A673 (cell line): ENCODE measurements at regions not wholly inside any gene's neighbourhood (a gene's known extent, or its start where the extent isn't known, plus 50 kb on each side); places are given as distances from the start of the nearest gene placed in this dataset.

Experiments used
- BruUV-seq: library from RNA; stranded (reverse); fragments of 400-500 nt; replicated peaks from 2 replicates; lab custom pipeline; 2021; lab: Mats Ljungman, UMichigan
- CTCF ChIA-PET: fragments of 300-600 bp; sonication (Branson Sonifier 250); formaldehyde crosslinking; loops from one replicate; lab custom pipeline; 2022; ENCODE audit warnings: antibody characterized with exemption; lab: Charles Lee
- POLR2A ChIA-PET: fragments of 300-600 bp; sonication (Branson Sonifier 250); formaldehyde crosslinking; loops from one replicate; lab custom pipeline; 2022; ENCODE audit warnings: antibody characterized with exemption; ENCODE audit not compliant: low non-redundant PET; lab: Charles Lee
- DNase-seq: peaks from one replicate; pipeline ENCODE4 v3.0.0-alpha.2; 2015; ENCODE audit warnings: low spot score
- H3K27ac ChIP-seq: fragments of 200-600 bp; sonication (generic); 2 replicates; pipeline ENCODE4 v1.5.1; 2016; ENCODE audit warnings: mixed run types, low read depth, mild to moderate bottlenecking, mixed read lengths, antibody characterized with exemption, low read length; ENCODE audit not compliant: poor library complexity, severe bottlenecking
- H3K27me3 ChIP-seq: fragments of 200-600 bp; sonication (generic); replicated peaks from 2 replicates; pipeline ENCODE4 v1.6.1; 2017; ENCODE audit warnings: mixed run types, low read depth, mild to moderate bottlenecking, mixed read lengths, antibody characterized with exemption, low read length; ENCODE audit not compliant: insufficient read depth, poor library complexity
- H3K36me3 ChIP-seq: fragments of 200-600 bp; sonication (generic); 2 replicates; pipeline ENCODE4 v1.6.1; 2016; ENCODE audit warnings: mixed run types, mild to moderate bottlenecking, mixed read lengths, antibody characterized with exemption, low read length; ENCODE audit not compliant: insufficient read depth, poor library complexity, severe bottlenecking
- H3K4me1 ChIP-seq: fragments of 200-600 bp; sonication (generic); 2 replicates; pipeline ENCODE4 v1.6.1; 2017; ENCODE audit warnings: mixed run types, mild to moderate bottlenecking, mixed read lengths, antibody characterized with exemption, low read length; ENCODE audit not compliant: insufficient read depth, poor library complexity, severe bottlenecking
- H3K4me3 ChIP-seq: fragments of 200-600 bp; sonication (generic); 2 replicates; pipeline ENCODE4 v1.5.1; 2016; ENCODE audit warnings: low read depth, mixed run types, mild to moderate bottlenecking, mixed read lengths, low read length; ENCODE audit not compliant: poor library complexity, severe bottlenecking
- H3K9me3 ChIP-seq: fragments of 200-600 bp; sonication (generic); 2 replicates; pipeline ENCODE4 v1.6.1; 2016; ENCODE audit warnings: mixed run types, low read depth, mild to moderate bottlenecking, mixed read lengths, antibody characterized with exemption, low read length; ENCODE audit not compliant: poor library complexity, severe bottlenecking
- CTCF ChIP-seq: fragments of 300-800, 200-600 bp; sonication (generic); conservative IDR thresholded peaks from 2 replicates; pipeline ENCODE4 v1.5.1; 2017; ENCODE audit warnings: low read depth, mild to moderate bottlenecking, antibody characterized with exemption, low read length, moderate library complexity, mixed read lengths
- EZH2 ChIP-seq: fragments of 200-600 bp; sonication (generic); IDR thresholded peaks from 2 replicates; pipeline ENCODE4 v1.6.1; 2017; ENCODE audit warnings: borderline replicate concordance, low read depth, mild to moderate bottlenecking, mixed read lengths, antibody characterized with exemption, low read length; ENCODE audit not compliant: poor library complexity, severe bottlenecking
- intact Hi-C: fragments of 100-400 bp; cut with micrococcal nuclease; formaldehyde crosslinking; loops from one replicate; pipeline ENCODE4 v1.10.0; 2022; ENCODE audit not compliant: unreplicated experiment

GRCh38 chr2:833180-833579 is 117.5 kb upstream of the SNTG2 start:
- no peaks in the 10 kb centered on the region for H3K9me3 ChIP-seq
- ChIA-PET POLR2A (no interaction called here), CTCF (no interaction called here)
- H3K27ac ChIP-seq, result no peak overlapping the region
- no TSS peak for BruUV-seq
- H3K36me3 ChIP-seq, result no peaks in the 10 kb centered on the region
- no peak for DNase-seq
- intact Hi-C loops, result no loop called here
- TF ChIP-seq EZH2 (no peak), CTCF (no peak)
- H3K4me1 ChIP-seq, result no peaks in the 10 kb centered on the region
- no peaks in the 10 kb centered on the region for H3K27me3 ChIP-seq
- no peak overlapping the region for H3K4me3 ChIP-seq

- intact Hi-C loops, result no loop called here
Observed at GRCh38 chr2:832635-833034, 118.0 kb upstream of the SNTG2 start.

GRCh38 chr2:831622-832021 is 119.0 kb upstream of the SNTG2 start:
- Histone ChIP-seq H3K27me3 (no peaks in the 10 kb centered on the region), H3K9me3 (no peaks in the 10 kb centered on the region), H3K27ac (no peak overlapping the region), H3K4me1 (no peaks in the 10 kb centered on the region), H3K4me3 (no peak overlapping the region), H3K36me3 (no peaks in the 10 kb centered on the region)
- intact Hi-C loops, result no loop called here
- BruUV-seq, result no TSS peak
- POLR2A ChIA-PET, result no interaction called here
- CTCF ChIA-PET, result no interaction called here
- TF ChIP-seq EZH2, result no peak
- no peak for DNase-seq

More at GRCh38 chr2:832635-833034, 118.0 kb upstream of the SNTG2 start:
- Histone ChIP-seq H3K27me3 (no peaks in the 10 kb centered on the region), H3K4me1 (no peaks in the 10 kb centered on the region), H3K4me3 (no peak overlapping the region), H3K9me3 (no peaks in the 10 kb centered on the region), H3K27ac (no peak overlapping the region), H3K36me3 (no peaks in the 10 kb centered on the region)
- no peak for DNase-seq
- ChIA-PET POLR2A (no interaction called here), CTCF (no interaction called here)
- TF ChIP-seq EZH2 (no peak), CTCF (no peak)
- BruUV-seq, result no TSS peak

GRCh38 chr2:831225-831536 is 119.5 kb upstream of the SNTG2 start:
- Histone ChIP-seq H3K4me3 (no peak overlapping the region), H3K27me3 (no peaks in the 10 kb centered on the region), H3K9me3 (no peaks in the 10 kb centered on the region), H3K36me3 (no peaks in the 10 kb centered on the region), H3K27ac (no peak overlapping the region), H3K4me1 (no peaks in the 10 kb centered on the region)
- intact Hi-C loops, result no loop called here
- TF ChIP-seq CTCF (no peak), EZH2 (no peak)
- ChIA-PET POLR2A (no interaction called here), CTCF (no interaction called here)
- DNase-seq, result no peak
- no TSS peak for BruUV-seq
